Muscle of leg (tissue), 3 donors: ENCODE measurements at regions not wholly inside any gene's neighbourhood (a gene's known extent, or its start where the extent isn't known, plus 50 kb on each side); places are given as distances from the start of the nearest gene placed in this dataset.
"Not testable (repeated sequence)": the region's sequence is repeated elsewhere in the genome, so short reads cannot be mapped to it uniquely, and the experiment has no call there.

Experiments
- DNase-seq: peaks from one replicate; pipeline ENCODE4 v3.0.0; 2013
- H3K27ac ChIP-seq: one replicate; pipeline ENCODE4 v1.5.1; 2013; ENCODE audit warnings: mild to moderate bottlenecking, low read length, control low read depth
- H3K27me3 ChIP-seq: one replicate; pipeline ENCODE4 v1.6.1; 2013; ENCODE audit warnings: low read length; ENCODE audit not compliant: control insufficient read depth, insufficient read depth
- H3K36me3 ChIP-seq: one replicate; pipeline ENCODE4 v1.6.1; 2013; ENCODE audit warnings: low read length; ENCODE audit not compliant: control insufficient read depth, insufficient read depth
- H3K4me1 ChIP-seq: one replicate; pipeline ENCODE4 v1.6.1; 2013; ENCODE audit warnings: low read length; ENCODE audit not compliant: control insufficient read depth, insufficient read depth
- H3K4me3 ChIP-seq: one replicate; pipeline ENCODE4 v1.5.1; 2013; ENCODE audit warnings: low read length, control low read depth
- H3K9me3 ChIP-seq: replicated peaks from 2 replicates; pipeline ENCODE4 v1.6.1; 2013; ENCODE audit warnings: low read depth, low read length; ENCODE audit not compliant: control insufficient read depth
- WGBS: methylation state at CpG from one replicate; pipeline ENCODE4 v1.1.5; 2013; ENCODE audit warnings: missing lambda C conversion rate; ENCODE audit not compliant: insufficient coverage; 5-methylcytosine and 5-hydroxymethylcytosine counted together

- DNase-seq, result peak; percentile 5
- Histone ChIP-seq H3K36me3 (no peaks in the 10 kb centered on the region), H3K4me1 (peaks cover 3% of the 10 kb centered on the region), H3K27me3 (peaks cover 6% of the 10 kb centered on the region), H3K9me3 (no peaks in the 10 kb centered on the region), H3K4me3 (no peak overlapping the region), H3K27ac (no peak overlapping the region)
- WGBS, result 33% methylated on average over 1 of the region's 4 CpGs
These were observed 76.8 kb upstream of the SOX13 start for GRCh38 chr1:203996126-203996525.

GRCh38 chr1:203998571-203998970 lies 74.3 kb upstream of the SOX13 start:
- H3K9me3 ChIP-seq, H3K4me1 ChIP-seq, H3K36me3 ChIP-seq, DNase-seq, H3K27me3 ChIP-seq, H3K27ac ChIP-seq, H3K4me3 ChIP-seq: not testable (repeated sequence)
- 93% methylated on average over 2 of the region's 5 CpGs for WGBS

GRCh38 chr1:203999618-204000017 lies 73.3 kb upstream of the SOX13 start:
- no peaks in the 10 kb centered on the region for H3K36me3 ChIP-seq
- no peak overlapping the region for H3K27ac ChIP-seq
- H3K4me3 ChIP-seq, result no peak overlapping the region
- H3K4me1 ChIP-seq, result peaks cover 3% of the 10 kb centered on the region
- H3K27me3 ChIP-seq, result peaks cover 6% of the 10 kb centered on the region
- no peak for DNase-seq
- no peaks in the 10 kb centered on the region for H3K9me3 ChIP-seq

GRCh38 chr1:204001166-204001901 lies 71.6 kb upstream of the SOX13 start:
- Histone ChIP-seq H3K9me3 (no peaks in the 10 kb centered on the region), H3K4me3 (no peak overlapping the region), H3K27ac (no peak overlapping the region), H3K36me3 (no peaks in the 10 kb centered on the region), H3K27me3 (peaks cover 3% of the 10 kb centered on the region), H3K4me1 (no peaks in the 10 kb centered on the region)
- no peak for DNase-seq
- WGBS, result 90% methylated on average over 2 of the region's 2 CpGs

- H3K9me3 ChIP-seq, result no peaks in the 10 kb centered on the region
- peaks cover under 1% of the 10 kb centered on the region for H3K27me3 ChIP-seq
- DNase-seq, result no peak
- H3K27ac ChIP-seq, result no peak overlapping the region
- 50% methylated on average over 2 of the region's 3 CpGs for WGBS
- no peaks in the 10 kb centered on the region for H3K4me1 ChIP-seq
- no peaks in the 10 kb centered on the region for H3K36me3 ChIP-seq
- no peak overlapping the region for H3K4me3 ChIP-seq
These were observed 70.3 kb upstream of the SOX13 start for GRCh38 chr1:204002614-204003013.

GRCh38 chr1:204003536-204003935 lies 69.4 kb upstream of the SOX13 start:
- Histone ChIP-seq H3K4me3 (no peak overlapping the region), H3K4me1 (no peaks in the 10 kb centered on the region), H3K9me3 (no peaks in the 10 kb centered on the region), H3K27me3 (no peaks in the 10 kb centered on the region), H3K27ac (no peak overlapping the region), H3K36me3 (no peaks in the 10 kb centered on the region)
- no CpG with 5 or more reads among the region's 1 CpG for WGBS
- DNase-seq, result no peak

- Histone ChIP-seq H3K4me3 (no peak overlapping the region), H3K27me3 (no peaks in the 10 kb centered on the region), H3K36me3 (no peaks in the 10 kb centered on the region), H3K4me1 (no peaks in the 10 kb centered on the region), H3K9me3 (no peaks in the 10 kb centered on the region), H3K27ac (no peak overlapping the region)
- 72% methylated on average over 5 of the region's 5 CpGs for WGBS
- DNase-seq, result no peak
These were observed 61.5 kb upstream of the SOX13 start for GRCh38 chr1:204011426-204011825.

GRCh38 chr1:204013052-204013451 lies 59.9 kb upstream of the SOX13 start:
- 42% methylated on average over 8 of the region's 8 CpGs for WGBS
- no peak overlapping the region for H3K27ac ChIP-seq
- no peak for DNase-seq
- no peaks in the 10 kb centered on the region for H3K4me1 ChIP-seq
- no peaks in the 10 kb centered on the region for H3K9me3 ChIP-seq
- no peak overlapping the region for H3K4me3 ChIP-seq
- H3K36me3 ChIP-seq, result no peaks in the 10 kb centered on the region
- H3K27me3 ChIP-seq, result no peaks in the 10 kb centered on the region

GRCh38 chr1:204014336-204014735 lies 58.6 kb upstream of the SOX13 start:
- no CpG with 5 or more reads among the region's 3 CpGs for WGBS
- no peak overlapping the region for H3K4me3 ChIP-seq
- no peak for DNase-seq
- H3K36me3 ChIP-seq, result no peaks in the 10 kb centered on the region
- H3K27me3 ChIP-seq, result no peaks in the 10 kb centered on the region
- H3K4me1 ChIP-seq, result no peaks in the 10 kb centered on the region
- H3K27ac ChIP-seq, result no peak overlapping the region
- H3K9me3 ChIP-seq, result no peaks in the 10 kb centered on the region

- H3K9me3 ChIP-seq, DNase-seq, H3K27ac ChIP-seq, H3K4me3 ChIP-seq, H3K36me3 ChIP-seq, H3K4me1 ChIP-seq, H3K27me3 ChIP-seq: not testable (repeated sequence)
- 100% methylated on average over 1 of the region's 8 CpGs for WGBS
These were observed 58.0 kb upstream of the SOX13 start for GRCh38 chr1:204014961-204015360.

- no peaks in the 10 kb centered on the region for H3K4me1 ChIP-seq
- H3K27me3 ChIP-seq, result no peaks in the 10 kb centered on the region
- WGBS, result 50% methylated on average over 1 of the region's 1 CpG
- no peaks in the 10 kb centered on the region for H3K36me3 ChIP-seq
- H3K9me3 ChIP-seq, result no peaks in the 10 kb centered on the region
- no peak overlapping the region for H3K4me3 ChIP-seq
- H3K27ac ChIP-seq, result no peak overlapping the region
- DNase-seq, result no peak
These were observed 55.9 kb upstream of the SOX13 start for GRCh38 chr1:204017032-204017431.
